ENCODE measurements at regions not wholly inside any gene's neighbourhood (a gene's known extent, or its start where the extent isn't known, plus 50 kb on each side); places are given as distances from the start of the nearest gene placed in this dataset.

- TF ChIP-seq ZNF512 (CRISPR knock-in tag; IDR thresholded peaks at IDR 0.05) (peak; percentile 73; the same call in 1 of the 2 replicates), HNF1B (CRISPR knock-in tag; IDR thresholded peaks at IDR 0.05) (peak; percentile 23; the same call in 1 of the 2 replicates), ZMYM4 (CRISPR knock-in tag; IDR thresholded peaks at IDR 0.05) (peak; percentile 100), FOXP4 (CRISPR knock-in tag; IDR thresholded peaks at IDR 0.05) (peak; percentile 57), TERF1 (CRISPR knock-in tag; IDR thresholded peaks at IDR 0.05) (0 out of 2 replicates have a peak, but pooled peaks have one; percentile 61), ZNF737 (CRISPR knock-in tag; IDR thresholded peaks at IDR 0.05; ENCODE audit: borderline replicate concordance) (no peak), ATF4 (CRISPR knock-in tag; IDR thresholded peaks at IDR 0.05) (peak in 1 of 2 experiments; percentile 50; a peak in 1 of 4 replicates), FOXA3 (CRISPR knock-in tag; IDR thresholded peaks at IDR 0.05) (peak; percentile 84), ZNF556 (CRISPR knock-in tag; IDR thresholded peaks at IDR 0.05; ENCODE audit: borderline replicate concordance) (peak; percentile 41; the same call in 1 of the 2 replicates), ZNF382 (CRISPR knock-in tag; IDR thresholded peaks at IDR 0.05; ENCODE audit: borderline replicate concordance) (no peak), MLXIP (CRISPR knock-in tag; IDR thresholded peaks at IDR 0.05; ENCODE audit: borderline replicate concordance) (0 out of 2 replicates have a peak, but pooled peaks have one; percentile 12)
Measured at GRCh38 chr2:78541451-78542267, 483.8 kb upstream of the REG3G start (continued).

Measured in HepG2 (cell line).